GM12878 (cell line): ENCODE measurements at regions not wholly inside any gene's neighbourhood (a gene's known extent, or its start where the extent isn't known, plus 50 kb on each side); places are given as distances from the start of the nearest gene placed in this dataset.

Experiments used
- CTCF ChIP-seq, 3 experiments: IDR thresholded peaks in 2 of 3; conservative IDR thresholded peaks in 1 of 3; 2 replicates each; pipeline ENCODE4 v1.5.1; 2011; ENCODE audit warnings: low read depth in 3 of 3, low read length in 3 of 3, mild to moderate bottlenecking in 3 of 3, control low read depth in 2 of 3, moderate library complexity in 2 of 3, inconsistent platforms in 1 of 3, mixed read lengths in 1 of 3; ENCODE audit not compliant: control insufficient read depth in 2 of 3, insufficient read depth in 1 of 3; ENCODE audit errors: extremely low read depth in 1 of 3
- ETV6 ChIP-seq, 2 experiments: fragments of 450-650 bp in 1 of 2; IDR thresholded peaks in 1 of 2; conservative IDR thresholded peaks in 1 of 2; 2 replicates each; pipeline ENCODE4 v1.6.1; 2014; ENCODE audit warnings: antibody characterized with exemption in 1 of 2, borderline replicate concordance in 1 of 2, low read depth in 1 of 2, mild to moderate bottlenecking in 1 of 2, moderate library complexity in 1 of 2
- RAD21 ChIP-seq: IDR thresholded peaks from 2 replicates; pipeline ENCODE4 v1.6.1; 2011; ENCODE audit warnings: mild to moderate bottlenecking, low read depth, low read length, moderate library complexity; ENCODE audit not compliant: insufficient read depth
- RB1 ChIP-seq: fragments of 450-650 bp; formaldehyde crosslinking; IDR thresholded peaks from 2 replicates; pipeline ENCODE4 v1.6.1; 2017; ENCODE audit warnings: mild to moderate bottlenecking, borderline replicate concordance
- SP1 ChIP-seq: IDR thresholded peaks from one replicate; pipeline ENCODE4 v1.6.1; 2011; ENCODE audit warnings: low read depth, low read length
- SUPT20H ChIP-seq: IDR thresholded peaks from 2 replicates; pipeline ENCODE4 v1.6.1; 2011; ENCODE audit warnings: low read depth, mild to moderate bottlenecking, low read length, moderate library complexity, borderline replicate concordance; ENCODE audit not compliant: control insufficient read depth
- TAF1 ChIP-seq: IDR thresholded peaks from 2 replicates; pipeline ENCODE4 v1.6.1; 2011; ENCODE audit warnings: mild to moderate bottlenecking, low read depth, low read length, borderline replicate concordance

GRCh38 chr7:27300421-27300820 lies 57.8 kb downstream of the EVX1 start:
- no peak for TF ChIP-seq SUPT20H
- no peak for TF ChIP-seq TAF1
- no peak for TF ChIP-seq RB1
- no peak for TF ChIP-seq SP1
- TF ChIP-seq CTCF (IDR thresholded peaks at IDR 0.05 in 2 of 3, conservative IDR thresholded peaks at IDR 0.05 in 1 of 3; ENCODE audit: control insufficient read depth in 2 of 3, extremely low read depth in 1 of 3, insufficient read depth in 1 of 3, low read depth in 3 of 3, low read length in 3 of 3): no peak
- no peak for TF ChIP-seq ETV6 (conservative IDR thresholded peaks at IDR 0.05 in 1 of 2, IDR thresholded peaks at IDR 0.05 in 1 of 2; ENCODE audit: borderline replicate concordance in 1 of 2, low read depth in 1 of 2)
- no peak for TF ChIP-seq RAD21
